GM19324 (cell line): ENCODE measurements at regions not wholly inside any gene's neighbourhood (a gene's known extent, or its start where the extent isn't known, plus 50 kb on each side); places are given as distances from the start of the nearest gene placed in this dataset.

Source experiments
- ATAC-seq: cut with Tn5 transposase; IDR thresholded peaks from one replicate; pipeline ENCODE4 v1.9.1; 2021; ENCODE audit warnings: mild to moderate bottlenecking, moderate library complexity; ENCODE audit not compliant: unreplicated experiment, low FRiP score

GRCh38 chr6:98759459-98759858 lies 74.9 kb upstream of the POU3F2 start:
- ATAC-seq, result no peak

- no peak for ATAC-seq
These were observed 69.9 kb upstream of the POU3F2 start for GRCh38 chr6:98764373-98764911.

- peak; percentile 54 for ATAC-seq
These were observed 64.8 kb upstream of the POU3F2 start for GRCh38 chr6:98769546-98769945.

GRCh38 chr6:98775205-98775604 lies 59.2 kb upstream of the POU3F2 start:
- ATAC-seq, result no peak

GRCh38 chr6:98777762-98778161 lies 56.6 kb upstream of the POU3F2 start:
- ATAC-seq, result peak; percentile 98

GRCh38 chr6:98779618-98780017 lies 54.8 kb upstream of the POU3F2 start:
- no peak for ATAC-seq

- no peak for ATAC-seq
These were observed 51.6 kb upstream of the POU3F2 start for GRCh38 chr6:98782772-98783171.

GRCh38 chr6:98783578-98783977 lies 50.8 kb upstream of the POU3F2 start:
- ATAC-seq, result no peak
